ENCODE measurements at regions not wholly inside any gene's neighbourhood (a gene's known extent, or its start where the extent isn't known, plus 50 kb on each side); places are given as distances from the start of the nearest gene placed in this dataset.

DNA sequence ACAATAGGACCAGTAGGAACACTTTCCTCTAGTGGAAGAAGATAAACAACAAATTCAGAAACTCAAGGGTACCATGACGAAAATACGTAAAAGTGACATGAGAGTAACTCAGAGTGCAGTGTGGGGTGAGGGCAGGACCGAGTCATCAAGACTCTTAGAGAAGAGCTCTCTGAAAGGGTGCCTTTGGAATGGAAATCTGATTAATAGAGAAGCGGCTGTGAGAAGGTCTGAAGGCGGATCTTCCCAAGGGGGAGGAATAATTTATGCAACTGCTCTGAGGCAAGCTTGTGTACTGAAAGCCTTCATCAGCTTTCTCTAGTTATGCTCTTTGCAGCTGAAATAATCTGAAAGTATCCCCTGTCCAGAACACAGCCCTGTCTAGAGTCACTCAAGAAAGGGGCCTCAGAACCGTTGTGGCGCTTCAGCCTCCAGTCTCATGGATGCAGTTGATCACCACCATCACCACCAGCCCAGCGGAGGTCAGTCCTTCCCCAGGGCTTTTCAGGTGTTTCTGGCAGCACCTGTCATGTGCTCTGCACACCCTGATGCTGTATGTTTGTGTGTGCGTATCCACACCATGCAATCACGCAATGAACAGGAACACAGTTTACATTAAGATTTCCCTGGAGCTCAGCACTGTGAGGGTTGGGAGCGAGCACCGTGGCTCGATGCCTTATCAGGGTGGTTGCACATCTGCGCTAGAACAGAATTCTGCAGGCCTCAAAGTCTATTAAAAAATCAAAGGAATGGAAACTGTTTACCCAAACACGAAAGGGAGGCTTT, 396.5 kb downstream of the SMOC2 start:
- Histone ChIP-seq H3K36me3 (no peaks in the 10 kb centered on the region), H3K27ac (no peak overlapping the region), H3K9me3 (no peaks in the 10 kb centered on the region), H3K27me3 (no peaks in the 10 kb centered on the region), H3K4me1 (ENCODE audit: control insufficient read depth in 1 of 2, insufficient read depth in 1 of 2, low read depth in 1 of 2, low read length in 1 of 2) (no peaks in the 10 kb centered on the region), H3K4me3 (ENCODE audit: low read depth in 1 of 2, low read length in 1 of 2) (no peak overlapping the region)
- TF ChIP-seq, protein P1, sequence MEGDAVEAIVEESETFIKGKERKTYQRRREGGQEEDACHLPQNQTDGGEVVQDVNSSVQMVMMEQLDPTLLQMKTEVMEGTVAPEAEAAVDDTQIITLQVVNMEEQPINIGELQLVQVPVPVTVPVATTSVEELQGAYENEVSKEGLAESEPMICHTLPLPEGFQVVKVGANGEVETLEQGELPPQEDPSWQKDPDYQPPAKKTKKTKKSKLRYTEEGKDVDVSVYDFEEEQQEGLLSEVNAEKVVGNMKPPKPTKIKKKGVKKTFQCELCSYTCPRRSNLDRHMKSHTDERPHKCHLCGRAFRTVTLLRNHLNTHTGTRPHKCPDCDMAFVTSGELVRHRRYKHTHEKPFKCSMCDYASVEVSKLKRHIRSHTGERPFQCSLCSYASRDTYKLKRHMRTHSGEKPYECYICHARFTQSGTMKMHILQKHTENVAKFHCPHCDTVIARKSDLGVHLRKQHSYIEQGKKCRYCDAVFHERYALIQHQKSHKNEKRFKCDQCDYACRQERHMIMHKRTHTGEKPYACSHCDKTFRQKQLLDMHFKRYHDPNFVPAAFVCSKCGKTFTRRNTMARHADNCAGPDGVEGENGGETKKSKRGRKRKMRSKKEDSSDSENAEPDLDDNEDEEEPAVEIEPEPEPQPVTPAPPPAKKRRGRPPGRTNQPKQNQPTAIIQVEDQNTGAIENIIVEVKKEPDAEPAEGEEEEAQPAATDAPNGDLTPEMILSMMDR (IDR thresholded peaks at IDR 0.05), result no peak

DNA sequence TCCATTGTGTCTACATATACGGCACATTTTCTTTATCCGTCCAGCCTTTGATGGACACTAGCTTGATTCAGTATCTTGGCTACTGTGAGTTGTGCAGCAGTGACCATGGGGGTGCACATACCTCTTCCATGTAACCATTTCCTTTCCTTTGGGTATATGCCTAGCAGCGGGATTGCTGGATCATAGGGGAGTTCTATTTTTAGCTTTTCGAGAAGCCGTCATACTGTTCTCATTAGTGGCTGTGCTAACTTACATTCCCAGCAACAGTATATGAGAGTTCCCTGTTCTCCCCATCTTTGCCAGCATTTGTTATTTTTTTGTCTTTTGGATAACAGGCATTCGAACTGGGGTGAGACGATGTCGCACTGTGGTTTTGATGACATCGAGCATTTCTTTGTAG, 395.0 kb downstream of the SMOC2 start:
- TF ChIP-seq, protein P1 (IDR thresholded peaks at IDR 0.05), result no peak
- H3K27ac ChIP-seq, result no peak overlapping the region
- H3K4me1 ChIP-seq (ENCODE audit: control insufficient read depth in 1 of 2, insufficient read depth in 1 of 2, low read depth in 1 of 2, low read length in 1 of 2), result no peaks in the 10 kb centered on the region
- no peaks in the 10 kb centered on the region for H3K9me3 ChIP-seq
- H3K36me3 ChIP-seq, result no peaks in the 10 kb centered on the region
- H3K4me3 ChIP-seq (ENCODE audit: low read depth in 1 of 2, low read length in 1 of 2), result no peak overlapping the region
- H3K27me3 ChIP-seq, result no peaks in the 10 kb centered on the region

DNA sequence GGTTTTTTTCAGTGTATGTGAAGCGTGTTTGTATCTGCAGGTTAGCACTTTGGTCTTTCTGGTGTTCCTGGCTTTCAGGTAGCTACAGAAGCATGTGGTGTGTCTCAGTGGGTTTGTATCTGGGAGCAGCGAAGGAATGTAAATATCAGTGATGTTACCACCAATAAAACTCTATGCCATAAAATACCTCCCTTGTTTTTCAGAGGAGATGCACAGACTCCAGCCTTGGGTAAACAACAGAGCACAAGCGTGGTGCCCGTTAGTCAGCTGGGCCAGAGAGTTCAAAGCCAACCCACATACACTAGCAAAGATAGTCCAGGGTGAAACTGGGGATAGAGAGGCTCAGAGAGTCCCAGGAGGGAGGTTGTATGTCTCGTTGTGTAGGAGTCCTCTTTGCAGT, 393.8 kb downstream of the SMOC2 start:
- Histone ChIP-seq H3K4me1 (ENCODE audit: control insufficient read depth in 1 of 2, insufficient read depth in 1 of 2, low read depth in 1 of 2, low read length in 1 of 2) (no peaks in the 10 kb centered on the region), H3K27ac (no peak overlapping the region), H3K36me3 (no peaks in the 10 kb centered on the region), H3K9me3 (no peaks in the 10 kb centered on the region), H3K4me3 (ENCODE audit: low read depth in 1 of 2, low read length in 1 of 2) (no peak overlapping the region), H3K27me3 (no peaks in the 10 kb centered on the region)
- TF ChIP-seq, protein P1 (IDR thresholded peaks at IDR 0.05), result no peak

DNA sequence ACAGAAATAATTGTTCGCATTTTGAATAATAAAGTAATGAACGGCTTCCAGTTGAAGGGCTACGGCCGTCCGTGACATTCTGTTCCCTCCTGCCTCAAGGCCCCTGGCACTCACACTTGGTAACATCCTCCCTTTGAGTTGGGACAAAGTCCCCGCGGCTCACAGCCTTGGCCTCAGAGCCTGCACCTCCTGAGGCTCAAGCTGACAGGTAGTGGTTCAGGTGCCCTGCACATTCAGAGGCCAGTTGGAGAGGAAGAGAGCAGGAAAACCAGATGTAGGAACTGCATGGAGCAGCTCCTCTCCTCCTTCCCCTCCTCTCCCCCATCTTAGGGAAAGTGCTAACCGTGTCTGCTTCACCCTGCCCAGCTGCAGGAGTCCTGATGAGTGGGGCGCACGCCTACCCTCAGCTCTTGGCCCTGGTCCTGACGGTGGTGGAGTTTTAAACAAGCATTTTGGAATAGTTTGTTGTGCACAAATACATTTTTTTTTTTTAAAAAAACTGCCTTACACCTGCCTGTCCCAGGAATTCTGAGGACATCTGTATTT, 393.1 kb downstream of the SMOC2 start:
- Histone ChIP-seq H3K4me1 (ENCODE audit: control insufficient read depth in 1 of 2, insufficient read depth in 1 of 2, low read depth in 1 of 2, low read length in 1 of 2) (no peaks in the 10 kb centered on the region), H3K27me3 (no peaks in the 10 kb centered on the region), H3K27ac (no peak overlapping the region), H3K9me3 (no peaks in the 10 kb centered on the region), H3K4me3 (ENCODE audit: low read depth in 1 of 2, low read length in 1 of 2) (no peak overlapping the region), H3K36me3 (no peaks in the 10 kb centered on the region)
- TF ChIP-seq, protein P1 (IDR thresholded peaks at IDR 0.05), result no peak

DNA sequence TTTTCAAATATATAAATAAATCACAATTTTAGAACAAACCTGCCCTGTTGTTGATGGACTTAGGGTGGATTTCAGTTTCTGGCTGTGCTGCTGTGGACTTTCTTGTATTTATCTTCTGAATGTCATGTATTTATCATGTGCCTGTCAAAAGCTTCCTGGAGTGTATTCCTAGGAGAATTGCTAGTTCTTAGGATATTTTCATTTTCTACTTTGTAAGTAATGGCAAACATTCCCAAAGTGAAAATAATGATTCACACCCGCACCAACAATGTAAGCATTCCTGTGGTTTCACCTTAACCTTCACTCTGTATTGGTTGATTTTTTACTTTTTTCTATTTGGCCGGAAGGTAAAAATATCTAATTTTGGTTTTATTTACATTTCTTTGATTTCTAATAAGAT, 387.8 kb downstream of the SMOC2 start:
- no peaks in the 10 kb centered on the region for H3K36me3 ChIP-seq
- no peak overlapping the region for H3K27ac ChIP-seq
- H3K9me3 ChIP-seq, result no peaks in the 10 kb centered on the region
- H3K27me3 ChIP-seq, result no peaks in the 10 kb centered on the region
- no peaks in the 10 kb centered on the region for H3K4me1 ChIP-seq (ENCODE audit: control insufficient read depth in 1 of 2, insufficient read depth in 1 of 2, low read depth in 1 of 2, low read length in 1 of 2)
- H3K4me3 ChIP-seq (ENCODE audit: low read depth in 1 of 2, low read length in 1 of 2), result no peak overlapping the region
- TF ChIP-seq, protein P1 (IDR thresholded peaks at IDR 0.05), result no peak

All from neutrophil (primary cell).